SHP77 treated with DMSO at 0.1 percent for 48 hours (cell line): ENCODE measurements at regions not wholly inside any gene's neighbourhood (a gene's known extent, or its start where the extent isn't known, plus 50 kb on each side); places are given as distances from the start of the nearest gene placed in this dataset.

ENCODE experiments used
- DNase-seq: peaks from one replicate; lab custom pipeline; 2025; lab: John Stamatoyannopoulos, UW

- DNase-seq: no peak
Measured at GRCh38 chr6:113094779-113095178, 747.6 kb downstream of the RFPL4B start.

- DNase-seq: no peak
Measured at GRCh38 chr6:113095841-113096240, 748.7 kb downstream of the RFPL4B start.

- no peak for DNase-seq
Measured at GRCh38 chr6:113102761-113103160, 754.4 kb upstream of the MARCKS start.

GRCh38 chr6:113103634-113104361 is 753.3 kb upstream of the MARCKS start:
- no peak for DNase-seq

- no peak for DNase-seq
Measured at GRCh38 chr6:113104541-113104940, 752.6 kb upstream of the MARCKS start.

- DNase-seq: no peak
Measured at GRCh38 chr6:113104951-113105350, 752.2 kb upstream of the MARCKS start.

- no peak for DNase-seq
Measured at GRCh38 chr6:113110211-113110610, 746.9 kb upstream of the MARCKS start.

GRCh38 chr6:113111550-113111949 is 745.6 kb upstream of the MARCKS start:
- DNase-seq: no peak

GRCh38 chr6:113112086-113112485 is 745.1 kb upstream of the MARCKS start:
- no peak for DNase-seq

- no peak for DNase-seq
Measured at GRCh38 chr6:113115196-113115595, 741.9 kb upstream of the MARCKS start.

GRCh38 chr6:113120224-113120581 is 736.9 kb upstream of the MARCKS start:
- DNase-seq: no peak

- no peak for DNase-seq
Measured at GRCh38 chr6:113120582-113121285, 736.4 kb upstream of the MARCKS start.

GRCh38 chr6:113121571-113121970 is 735.6 kb upstream of the MARCKS start:
- DNase-seq: no peak

- DNase-seq: no peak
Measured at GRCh38 chr6:113122060-113122459, 735.1 kb upstream of the MARCKS start.

- no peak for DNase-seq
Measured at GRCh38 chr6:113125626-113126025, 731.5 kb upstream of the MARCKS start.

GRCh38 chr6:113127786-113128419 is 729.2 kb upstream of the MARCKS start:
- no peak for DNase-seq

- no peak for DNase-seq
Measured at GRCh38 chr6:113128661-113129060, 728.5 kb upstream of the MARCKS start.

- DNase-seq: no peak
Measured at GRCh38 chr6:113129991-113130390, 727.2 kb upstream of the MARCKS start.

GRCh38 chr6:113137426-113137825 is 719.7 kb upstream of the MARCKS start:
- DNase-seq: no peak

- no peak for DNase-seq
Measured at GRCh38 chr6:113140721-113141120, 716.4 kb upstream of the MARCKS start.

GRCh38 chr6:113141901-113142300 is 715.2 kb upstream of the MARCKS start:
- DNase-seq: no peak

GRCh38 chr6:113142671-113143174 is 714.4 kb upstream of the MARCKS start:
- DNase-seq: no peak

- DNase-seq: no peak
Measured at GRCh38 chr6:113143206-113143605, 713.9 kb upstream of the MARCKS start.
